HG03159 (cell line): ENCODE measurements at regions not wholly inside any gene's neighbourhood (a gene's known extent, or its start where the extent isn't known, plus 50 kb on each side); places are given as distances from the start of the nearest gene placed in this dataset.

Source experiments
- ATAC-seq: cut with Tn5 transposase; IDR thresholded peaks from one replicate; pipeline ENCODE4 v1.9.1; 2021; ENCODE audit warnings: mild to moderate bottlenecking, moderate library complexity; ENCODE audit not compliant: unreplicated experiment

DNA sequence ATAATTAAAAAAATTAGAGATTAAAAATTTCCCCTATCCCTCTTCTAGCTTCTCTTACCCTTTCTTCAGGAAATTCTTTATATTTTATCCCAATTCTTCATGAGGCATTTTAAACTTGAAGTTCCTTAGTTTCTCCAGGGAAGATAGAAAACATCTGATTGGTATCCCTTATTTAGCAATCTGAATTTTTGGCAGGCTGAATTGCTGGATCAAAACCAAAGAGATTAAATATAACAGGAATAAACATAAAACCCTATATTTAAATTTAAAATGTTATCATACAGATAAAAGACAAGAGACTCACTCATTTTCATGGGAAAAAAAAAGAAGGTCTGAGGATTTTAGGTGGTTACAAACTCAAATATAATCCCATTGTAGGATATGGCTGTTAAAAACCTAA is 204.2 kb downstream of the CHRM3 start:
- ATAC-seq: no peak

DNA sequence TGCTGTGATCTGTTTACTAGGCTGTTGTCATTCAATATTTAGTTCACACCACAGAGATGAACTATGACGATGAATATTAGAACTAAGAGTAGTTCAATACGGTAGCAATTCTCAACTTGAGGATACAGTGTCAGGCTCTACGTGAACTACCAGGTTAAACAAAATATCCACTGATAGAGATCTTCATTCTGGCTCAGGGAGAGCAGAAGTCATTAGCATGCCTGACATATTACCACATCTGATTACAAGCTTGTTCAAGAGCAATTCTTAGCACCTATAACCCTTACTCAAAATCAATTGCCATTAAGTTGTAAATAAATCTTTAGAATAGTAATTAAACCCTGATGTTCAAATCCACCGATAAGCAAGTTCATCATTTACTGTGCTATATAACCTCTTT is 207.2 kb downstream of the CHRM3 start:
- ATAC-seq: no peak

- no peak for ATAC-seq
These were observed 214.2 kb downstream of the CHRM3 start for GRCh38 chr1:239600588-239600987.

GRCh38 chr1:239601108-239601507 is 214.7 kb downstream of the CHRM3 start:
- no peak for ATAC-seq

GRCh38 chr1:239603530-239603929 is 217.2 kb downstream of the CHRM3 start:
- no peak for ATAC-seq

GRCh38 chr1:239606850-239607400 is 220.6 kb downstream of the CHRM3 start:
- no peak for ATAC-seq

GRCh38 chr1:239608469-239608868 is 222.1 kb downstream of the CHRM3 start:
- ATAC-seq: no peak

- no peak for ATAC-seq
These were observed 226.0 kb downstream of the CHRM3 start for GRCh38 chr1:239612379-239612778.

DNA sequence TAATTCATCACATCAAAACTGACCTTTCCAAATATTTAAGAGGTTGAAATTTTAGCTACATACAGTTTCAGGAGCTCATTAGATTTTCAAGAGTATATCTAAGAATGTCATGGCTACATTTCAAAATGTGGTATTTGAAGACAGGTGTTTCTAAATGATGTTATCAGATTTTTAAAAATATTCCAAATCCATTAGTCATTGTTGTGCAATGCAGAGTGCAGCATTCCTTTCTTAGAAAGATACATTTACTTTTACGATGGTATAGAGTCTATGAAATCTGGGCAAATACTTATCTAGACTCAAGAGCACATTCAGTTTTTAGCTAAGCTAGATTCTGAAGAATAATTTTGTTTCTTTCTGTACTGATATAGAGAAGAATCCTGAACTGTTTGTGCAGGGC is 230.3 kb downstream of the CHRM3 start:
- ATAC-seq: no peak

DNA sequence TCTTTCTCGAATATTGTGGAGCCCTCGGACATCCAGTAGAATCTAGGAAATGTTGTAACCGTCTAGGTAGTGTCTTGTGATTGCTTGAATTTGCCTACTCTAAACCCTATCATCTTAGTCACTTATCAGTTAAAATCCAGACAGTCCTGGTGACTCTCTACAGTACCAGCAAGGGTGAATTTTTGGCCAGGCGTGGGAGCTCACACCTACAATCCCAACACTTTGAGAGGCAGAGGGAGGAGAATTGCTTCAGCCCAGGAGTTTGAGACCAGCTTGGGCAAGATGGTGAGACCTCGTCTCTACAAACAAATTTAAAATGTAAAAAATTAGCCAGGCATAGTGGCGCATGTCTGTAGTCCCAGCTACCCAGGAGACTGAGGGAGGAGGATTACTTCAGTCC is 230.9 kb downstream of the CHRM3 start:
- no peak for ATAC-seq

- ATAC-seq: no peak
These were observed 231.4 kb downstream of the CHRM3 start for GRCh38 chr1:239617731-239618130.

DNA sequence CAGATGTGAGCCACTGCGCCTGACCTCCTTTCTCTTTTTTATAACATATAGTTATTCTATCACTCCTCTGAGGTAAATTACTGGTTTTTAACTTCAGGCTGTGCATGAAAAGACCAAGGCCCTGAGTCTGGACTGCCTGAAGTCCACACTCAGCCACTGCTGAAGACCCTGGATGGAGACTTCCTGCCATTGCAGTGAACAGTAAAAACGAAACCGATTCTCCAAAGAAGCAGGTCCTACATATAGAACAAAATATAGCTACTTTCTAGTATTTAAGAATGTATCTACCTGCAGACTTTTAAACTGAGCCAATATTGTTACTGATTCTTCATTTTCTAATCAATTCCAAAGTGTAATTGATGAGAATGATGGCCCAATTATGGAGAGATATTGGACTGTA is 232.8 kb downstream of the CHRM3 start:
- ATAC-seq: no peak

- ATAC-seq: no peak
These were observed 244.4 kb downstream of the CHRM3 start for GRCh38 chr1:239630767-239631166.

DNA sequence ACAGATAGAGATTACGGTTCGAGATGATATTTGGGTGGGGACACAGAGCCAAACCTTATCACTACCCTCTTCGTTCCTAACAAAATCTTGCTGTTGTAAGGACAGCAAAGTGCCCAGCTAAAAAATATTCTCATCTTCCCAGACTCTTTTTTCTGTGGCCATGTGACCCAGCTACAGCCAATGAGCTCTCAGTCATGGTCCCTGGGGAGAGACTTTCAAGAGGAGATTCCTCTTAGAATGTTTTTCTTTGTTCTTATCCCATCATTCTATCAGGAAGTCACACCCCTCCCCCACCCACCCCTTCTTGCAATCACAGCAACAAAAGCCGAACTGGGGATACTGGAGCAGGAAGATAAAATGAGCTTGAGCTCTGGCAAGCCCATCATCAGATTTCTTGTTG is 247.1 kb downstream of the CHRM3 start:
- no peak for ATAC-seq

DNA sequence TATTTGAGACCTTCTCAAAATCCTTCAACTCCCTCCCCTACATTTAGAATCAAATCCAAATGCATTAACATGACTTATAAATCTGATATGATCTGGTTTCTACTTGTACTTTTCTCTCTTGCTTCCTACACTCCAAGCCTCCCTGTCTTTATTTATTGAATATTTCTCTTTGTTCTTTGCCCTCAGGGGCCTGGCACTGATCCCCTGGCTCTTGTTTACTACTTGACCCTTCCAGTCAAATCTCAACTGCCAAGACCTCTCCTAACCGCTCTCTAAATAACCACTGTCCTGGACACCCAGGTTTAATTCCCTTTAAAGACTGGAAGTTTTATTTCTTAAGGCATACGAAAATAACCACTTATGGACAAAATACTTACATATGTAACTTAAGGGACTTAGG is 248.9 kb downstream of the CHRM3 start:
- no peak for ATAC-seq

DNA sequence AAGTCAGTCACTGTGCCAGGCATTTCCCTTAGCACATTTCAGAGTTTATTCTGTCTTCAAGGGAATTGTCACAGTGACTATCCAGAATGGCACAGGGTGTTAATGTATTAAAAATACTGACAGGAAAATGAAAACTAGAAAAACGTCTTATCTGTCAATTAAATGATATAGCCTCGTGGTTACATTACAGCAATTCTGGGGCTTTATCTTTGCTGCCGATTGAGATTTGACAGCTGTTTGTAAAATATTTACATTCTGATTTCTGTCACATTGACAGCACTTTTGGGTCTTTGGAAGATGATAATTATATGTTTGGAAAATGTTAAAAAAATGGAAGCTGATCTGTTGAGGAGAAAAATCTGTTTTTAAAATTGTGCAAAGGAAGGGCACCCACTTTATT is 250.0 kb downstream of the CHRM3 start:
- ATAC-seq: no peak

- ATAC-seq: no peak
These were observed 258.2 kb downstream of the CHRM3 start for GRCh38 chr1:239644604-239645003.

DNA sequence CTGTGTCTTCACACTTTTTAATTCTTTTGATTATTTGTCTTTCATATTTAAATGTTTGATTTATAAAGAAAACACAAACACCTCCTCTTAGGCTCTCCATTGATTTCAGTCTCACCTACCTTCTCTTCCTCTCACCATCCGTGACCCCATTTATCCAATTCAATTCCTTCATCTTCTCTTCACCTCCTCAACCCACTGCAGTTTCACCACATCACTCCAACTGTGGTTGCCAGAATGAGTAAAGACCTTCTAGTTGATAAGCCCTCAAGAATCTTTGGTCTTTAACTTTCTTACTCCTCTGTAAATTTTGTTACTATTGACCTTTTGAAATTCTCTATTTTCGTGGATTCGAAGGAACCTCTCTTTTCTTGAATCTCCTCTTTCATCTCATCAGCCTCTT is 260.7 kb downstream of the CHRM3 start:
- no peak for ATAC-seq

GRCh38 chr1:239647964-239648632 is 261.7 kb downstream of the CHRM3 start:
- ATAC-seq: no peak

DNA sequence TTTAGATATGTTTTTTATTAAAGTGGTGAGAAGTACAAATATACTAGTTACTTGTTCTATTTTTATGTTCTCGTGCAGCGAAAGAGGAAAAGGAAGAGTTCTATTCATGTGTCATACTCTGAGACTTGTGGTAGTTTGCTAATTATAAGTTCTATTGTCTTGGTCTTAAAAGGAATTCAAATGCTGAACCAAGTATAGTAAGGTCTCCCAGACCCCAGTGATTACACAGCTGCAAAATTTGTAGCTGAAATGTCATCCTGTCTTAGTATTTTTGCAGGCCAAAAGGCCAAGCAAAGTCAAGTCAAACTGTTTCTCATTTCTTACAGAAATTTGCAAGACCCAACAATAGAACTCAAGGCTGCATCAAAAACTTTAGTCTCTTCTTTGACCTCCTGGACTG is 268.7 kb downstream of the CHRM3 start:
- no peak for ATAC-seq

DNA sequence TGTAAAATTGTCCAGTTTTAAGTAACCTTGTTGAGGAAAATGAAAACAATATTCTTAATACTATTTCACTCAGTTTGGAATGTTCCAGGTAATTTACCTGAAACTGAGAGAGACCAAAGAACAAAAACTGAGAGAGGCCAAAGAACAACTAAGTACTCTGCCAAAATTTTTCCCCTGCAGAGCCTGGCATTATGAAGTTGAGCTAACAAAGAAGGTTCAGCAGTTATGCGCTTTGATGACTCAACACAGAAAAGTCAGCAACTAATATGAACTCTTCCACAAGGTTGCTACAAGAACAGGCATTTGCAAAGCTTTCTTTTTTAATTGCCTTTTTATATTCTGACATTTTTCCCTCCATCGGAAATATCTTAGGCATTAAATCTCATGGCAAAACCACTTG is 270.9 kb downstream of the CHRM3 start:
- ATAC-seq: no peak

DNA sequence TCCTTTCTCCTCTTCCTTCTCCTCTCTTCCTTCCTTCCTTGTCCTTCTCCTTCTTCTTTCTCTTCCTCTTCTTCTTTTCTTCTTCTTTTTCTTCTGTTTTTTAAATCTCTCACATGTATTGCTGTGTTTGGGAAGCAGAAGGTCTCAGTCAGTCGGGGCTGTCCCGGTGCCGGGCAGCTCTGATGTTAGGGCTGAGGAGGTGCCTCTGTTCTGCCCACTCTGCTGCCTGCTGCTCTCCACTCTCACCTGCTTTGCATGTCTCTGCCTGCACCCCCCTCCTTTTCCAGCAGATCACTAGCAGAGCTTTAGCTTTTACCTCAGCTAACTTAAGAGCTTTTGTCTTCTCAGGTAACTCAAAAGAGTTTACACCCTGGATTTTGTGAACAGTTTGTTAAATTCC is 276.6 kb downstream of the CHRM3 start:
- ATAC-seq: no peak

DNA sequence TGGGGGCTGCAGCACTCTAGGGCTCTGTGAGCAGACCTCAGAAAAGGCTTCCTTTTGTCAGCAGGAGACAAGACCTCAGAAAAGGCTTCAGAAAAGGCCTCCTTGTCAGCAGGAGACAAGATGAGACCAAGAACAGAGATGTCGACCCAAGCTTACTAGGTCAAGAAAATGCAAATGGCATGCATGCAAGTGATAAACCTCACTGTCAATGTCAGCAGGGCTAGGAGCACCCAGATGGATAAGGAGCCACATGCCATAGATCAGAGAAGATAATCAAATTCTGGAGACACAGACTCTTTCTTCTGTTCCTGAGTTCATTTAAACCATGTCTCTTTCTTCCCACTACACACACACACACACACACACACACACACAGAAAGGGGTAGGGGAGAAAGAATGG is 285.9 kb downstream of the CHRM3 start:
- no peak for ATAC-seq
